HL-60 (cell line): ENCODE measurements at regions not wholly inside any gene's neighbourhood (a gene's known extent, or its start where the extent isn't known, plus 50 kb on each side); places are given as distances from the start of the nearest gene placed in this dataset.

Experiments
- DNase-seq, 2 experiments: peaks; one replicate each; pipeline ENCODE4 v3.0.0-alpha.2; 2010 to 2020; ENCODE audit warnings: low read depth in 1 of 2, low spot score in 1 of 2
- H3K27ac ChIP-seq: fragments of 250-450 bp; sonication (Bioruptor Pico); replicated peaks from 2 replicates; pipeline ENCODE4 v1.5.1; 2020; ENCODE audit warnings: mild to moderate bottlenecking, moderate library complexity
- H3K27me3 ChIP-seq: fragments of 250-450 bp; sonication (Bioruptor Pico); 2 replicates; pipeline ENCODE4 v1.5.1; 2021; ENCODE audit warnings: mild to moderate bottlenecking, moderate library complexity; ENCODE audit not compliant: insufficient read depth, poor library complexity, severe bottlenecking
- H3K4me3 ChIP-seq: replicated peaks from 2 replicates; pipeline ENCODE4 v1.5.1; 2011; ENCODE audit warnings: mild to moderate bottlenecking, control low read depth, low read length; ENCODE audit not compliant: insufficient read depth
- GABPA ChIP-seq: IDR thresholded peaks from 2 replicates; pipeline ENCODE4 v1.6.1; 2012; ENCODE audit warnings: low read depth
- POLR2AphosphoS5 ChIP-seq: IDR thresholded peaks from 2 replicates; pipeline ENCODE4 v1.6.1; 2012; ENCODE audit warnings: low read depth
- SPI1 ChIP-seq: IDR thresholded peaks from 2 replicates; pipeline ENCODE4 v1.6.1; 2012; ENCODE audit warnings: low read depth, mild to moderate bottlenecking, borderline replicate concordance
- TF ChIP-seq, protein P1 (sequence below): IDR thresholded peaks from one replicate; pipeline ENCODE4 v1.5.1; 2011; ENCODE audit warnings: low read length, control low read depth, inconsistent platforms; ENCODE audit not compliant: insufficient read depth
- TF ChIP-seq, protein P2 (sequence below): IDR thresholded peaks from 2 replicates; pipeline ENCODE4 v1.6.1; 2012; ENCODE audit warnings: low read depth; ENCODE audit not compliant: insufficient replicate concordance

DNA sequence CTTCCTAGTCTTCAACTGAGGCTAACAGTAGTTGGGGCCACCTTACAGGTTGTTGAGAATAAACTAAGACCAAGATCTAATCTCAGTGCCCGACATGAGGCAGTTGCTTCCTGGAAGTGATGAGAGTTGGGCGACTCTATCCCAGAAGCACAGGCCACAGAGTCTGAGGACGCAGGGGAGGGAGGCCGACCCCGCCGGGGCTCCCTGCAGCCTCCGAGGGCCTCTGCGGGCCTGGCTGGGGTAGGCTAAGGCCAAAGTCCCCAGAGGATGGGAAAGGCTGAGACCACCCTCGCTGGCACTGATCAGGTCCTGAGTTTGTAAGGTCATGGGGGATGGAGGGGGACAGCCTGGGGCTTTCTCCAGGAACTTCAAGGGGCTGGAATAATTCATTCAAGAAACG lies 74.0 kb downstream of the ENGASE start:
- no peak for TF ChIP-seq GABPA
- TF ChIP-seq, protein P1, sequence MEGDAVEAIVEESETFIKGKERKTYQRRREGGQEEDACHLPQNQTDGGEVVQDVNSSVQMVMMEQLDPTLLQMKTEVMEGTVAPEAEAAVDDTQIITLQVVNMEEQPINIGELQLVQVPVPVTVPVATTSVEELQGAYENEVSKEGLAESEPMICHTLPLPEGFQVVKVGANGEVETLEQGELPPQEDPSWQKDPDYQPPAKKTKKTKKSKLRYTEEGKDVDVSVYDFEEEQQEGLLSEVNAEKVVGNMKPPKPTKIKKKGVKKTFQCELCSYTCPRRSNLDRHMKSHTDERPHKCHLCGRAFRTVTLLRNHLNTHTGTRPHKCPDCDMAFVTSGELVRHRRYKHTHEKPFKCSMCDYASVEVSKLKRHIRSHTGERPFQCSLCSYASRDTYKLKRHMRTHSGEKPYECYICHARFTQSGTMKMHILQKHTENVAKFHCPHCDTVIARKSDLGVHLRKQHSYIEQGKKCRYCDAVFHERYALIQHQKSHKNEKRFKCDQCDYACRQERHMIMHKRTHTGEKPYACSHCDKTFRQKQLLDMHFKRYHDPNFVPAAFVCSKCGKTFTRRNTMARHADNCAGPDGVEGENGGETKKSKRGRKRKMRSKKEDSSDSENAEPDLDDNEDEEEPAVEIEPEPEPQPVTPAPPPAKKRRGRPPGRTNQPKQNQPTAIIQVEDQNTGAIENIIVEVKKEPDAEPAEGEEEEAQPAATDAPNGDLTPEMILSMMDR: no peak
- no peak for TF ChIP-seq SPI1
- no peak for TF ChIP-seq POLR2AphosphoS5
- TF ChIP-seq, protein P2, sequence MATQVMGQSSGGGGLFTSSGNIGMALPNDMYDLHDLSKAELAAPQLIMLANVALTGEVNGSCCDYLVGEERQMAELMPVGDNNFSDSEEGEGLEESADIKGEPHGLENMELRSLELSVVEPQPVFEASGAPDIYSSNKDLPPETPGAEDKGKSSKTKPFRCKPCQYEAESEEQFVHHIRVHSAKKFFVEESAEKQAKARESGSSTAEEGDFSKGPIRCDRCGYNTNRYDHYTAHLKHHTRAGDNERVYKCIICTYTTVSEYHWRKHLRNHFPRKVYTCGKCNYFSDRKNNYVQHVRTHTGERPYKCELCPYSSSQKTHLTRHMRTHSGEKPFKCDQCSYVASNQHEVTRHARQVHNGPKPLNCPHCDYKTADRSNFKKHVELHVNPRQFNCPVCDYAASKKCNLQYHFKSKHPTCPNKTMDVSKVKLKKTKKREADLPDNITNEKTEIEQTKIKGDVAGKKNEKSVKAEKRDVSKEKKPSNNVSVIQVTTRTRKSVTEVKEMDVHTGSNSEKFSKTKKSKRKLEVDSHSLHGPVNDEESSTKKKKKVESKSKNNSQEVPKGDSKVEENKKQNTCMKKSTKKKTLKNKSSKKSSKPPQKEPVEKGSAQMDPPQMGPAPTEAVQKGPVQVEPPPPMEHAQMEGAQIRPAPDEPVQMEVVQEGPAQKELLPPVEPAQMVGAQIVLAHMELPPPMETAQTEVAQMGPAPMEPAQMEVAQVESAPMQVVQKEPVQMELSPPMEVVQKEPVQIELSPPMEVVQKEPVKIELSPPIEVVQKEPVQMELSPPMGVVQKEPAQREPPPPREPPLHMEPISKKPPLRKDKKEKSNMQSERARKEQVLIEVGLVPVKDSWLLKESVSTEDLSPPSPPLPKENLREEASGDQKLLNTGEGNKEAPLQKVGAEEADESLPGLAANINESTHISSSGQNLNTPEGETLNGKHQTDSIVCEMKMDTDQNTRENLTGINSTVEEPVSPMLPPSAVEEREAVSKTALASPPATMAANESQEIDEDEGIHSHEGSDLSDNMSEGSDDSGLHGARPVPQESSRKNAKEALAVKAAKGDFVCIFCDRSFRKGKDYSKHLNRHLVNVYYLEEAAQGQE: no peak
- no peak for DNase-seq
- Histone ChIP-seq H3K27me3 (peaks cover 3% of the 10 kb centered on the region), H3K27ac (no peak overlapping the region), H3K4me3 (no peak overlapping the region)

GRCh38 chr17:79147746-79148506 lies 73.3 kb downstream of the ENGASE start:
- no peak for DNase-seq
- no peaks in the 10 kb centered on the region for H3K27me3 ChIP-seq
- no peak overlapping the region for H3K27ac ChIP-seq
- TF ChIP-seq SPI1: no peak
- TF ChIP-seq, protein P1: no peak
- TF ChIP-seq, protein P2: no peak
- H3K4me3 ChIP-seq: no peak overlapping the region

- TF ChIP-seq POLR2AphosphoS5 (no peak), GABPA (no peak), SPI1 (no peak)
- TF ChIP-seq, protein P1: no peak
- TF ChIP-seq, protein P2: no peak
- DNase-seq: no peak
- Histone ChIP-seq H3K4me3 (no peak overlapping the region), H3K27ac (no peak overlapping the region), H3K27me3 (peaks cover 5% of the 10 kb centered on the region)
Observed at GRCh38 chr17:79146562-79146961, 71.9 kb downstream of the ENGASE start.
